AG04450 (cell line): ENCODE measurements at regions not wholly inside any gene's neighbourhood (a gene's known extent, or its start where the extent isn't known, plus 50 kb on each side); places are given as distances from the start of the nearest gene placed in this dataset.
"Not testable (repeated sequence)": the region's sequence is repeated elsewhere in the genome, so short reads cannot be mapped to it uniquely, and the experiment has no call there.

Source experiments
- CTCF ChIA-PET: fragments of 300-600, 350-600 bp; formaldehyde crosslinking; extraction: SDS; loops from one replicate; lab custom pipeline; 2022; ENCODE audit warnings: antibody characterized with exemption, inconsistent platforms; lab: Charles Lee
- POLR2A ChIA-PET: fragments of 350-600 bp; formaldehyde crosslinking; extraction: SDS; loops from one replicate; lab custom pipeline; 2021; ENCODE audit warnings: antibody characterized with exemption, inconsistent platforms; lab: Yijun Ruan, JAX
- DNase-seq: peaks from one replicate; pipeline ENCODE4 v3.0.0-alpha.2; 2011; ENCODE audit warnings: low read depth, low spot score
- H3K27ac ChIP-seq: one replicate; pipeline ENCODE4 v1.5.1; 2012; ENCODE audit warnings: low read depth, low read length, control low read depth
- H3K27me3 ChIP-seq: one replicate; pipeline ENCODE4 v1.6.0; 2012; ENCODE audit warnings: low read length; ENCODE audit not compliant: control insufficient read depth, insufficient read depth
- H3K4me3 ChIP-seq: 2 replicates; pipeline ENCODE4 v1.5.1; 2011; ENCODE audit warnings: mild to moderate bottlenecking, low read depth, low read length, control low read depth
- H3K9me3 ChIP-seq: 2 replicates; pipeline ENCODE4 v1.5.1; 2012; ENCODE audit warnings: low read length; ENCODE audit not compliant: control insufficient read depth, insufficient read depth
- TF ChIP-seq, protein P1 (sequence below): IDR thresholded peaks from 2 replicates; pipeline ENCODE4 v1.5.1; 2011; ENCODE audit warnings: low read depth, low read length, control low read depth, inconsistent platforms

DNA sequence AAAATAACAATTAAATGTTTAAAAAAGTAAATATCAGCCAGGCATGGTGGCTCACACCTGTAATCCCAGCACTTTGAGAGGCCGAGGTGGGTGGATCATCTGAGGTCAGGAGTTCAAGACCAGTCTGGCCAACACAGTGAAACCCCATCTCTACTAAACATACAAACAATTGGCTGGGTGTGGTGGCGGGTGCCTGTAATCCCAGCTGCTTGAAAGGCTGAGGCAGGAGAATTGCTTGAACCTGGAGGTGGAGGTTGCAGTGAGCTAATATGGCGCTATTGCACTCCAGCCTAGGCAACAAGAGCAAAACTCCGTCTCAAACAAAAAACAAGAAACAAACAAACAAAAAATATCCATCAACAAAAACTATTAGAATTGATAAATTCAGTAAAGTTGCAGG, 77.5 kb downstream of the SNX5 start:
- H3K9me3 ChIP-seq = peaks cover 25% of the 10 kb centered on the region
- H3K4me3 ChIP-seq, POLR2A ChIA-PET, DNase-seq, H3K27me3 ChIP-seq, H3K27ac ChIP-seq: not testable (repeated sequence)
- CTCF ChIA-PET = interaction anchor here (2.0 kb wide), 1 partner anchor 208 kb away, joined by 7 read pairs; the partner anchor contains the start of gene RRBP1

DNA sequence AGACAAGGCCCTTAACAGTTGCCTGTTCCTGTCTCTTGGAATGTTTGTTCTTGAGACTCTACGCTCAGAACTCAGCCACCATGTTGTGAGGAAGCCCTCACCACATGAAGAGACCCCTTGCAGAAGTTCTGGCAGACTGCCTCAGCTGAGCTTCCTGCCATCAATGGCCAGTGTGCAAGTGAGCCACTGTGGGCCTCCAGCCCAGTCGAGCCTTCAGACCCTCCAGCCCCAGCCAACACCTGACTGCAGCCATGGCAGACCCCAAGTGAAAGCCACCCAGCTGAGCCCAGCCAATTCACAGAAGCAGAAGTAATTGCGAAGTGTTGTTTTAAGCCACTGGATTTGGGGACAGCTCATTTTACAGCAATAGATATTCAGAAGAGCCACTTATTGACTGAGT, 78.3 kb downstream of the SNX5 start:
- CTCF ChIA-PET = no interaction called here
- no peaks in the 10 kb centered on the region for H3K27me3 ChIP-seq

DNA sequence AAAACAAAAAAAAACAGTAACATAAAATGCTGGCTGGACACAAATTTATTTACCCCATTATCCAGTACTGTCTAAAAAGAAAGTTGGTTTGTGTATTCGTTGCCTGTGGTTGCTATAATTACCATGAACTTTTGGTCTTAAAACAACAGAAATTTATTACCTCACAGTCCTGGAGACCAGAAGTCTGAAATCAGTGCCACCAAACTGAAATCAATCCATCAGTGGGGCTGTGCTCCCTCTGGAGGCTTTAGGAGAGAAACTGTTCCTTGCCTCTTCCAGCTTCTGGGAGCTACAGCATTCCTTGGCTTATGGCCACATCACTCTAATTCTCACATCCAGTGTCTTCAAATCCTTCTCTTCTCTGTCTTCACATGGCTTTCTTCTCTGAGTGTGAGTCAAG, 79.4 kb downstream of the SNX5 start:
- Histone ChIP-seq H3K4me3 (no peak overlapping the region), H3K27ac (no peak overlapping the region), H3K27me3 (no peaks in the 10 kb centered on the region), H3K9me3 (peaks cover 25% of the 10 kb centered on the region)
- ChIA-PET CTCF (no interaction called here), POLR2A (no interaction called here)
- DNase-seq = no peak
- TF ChIP-seq, protein P1, sequence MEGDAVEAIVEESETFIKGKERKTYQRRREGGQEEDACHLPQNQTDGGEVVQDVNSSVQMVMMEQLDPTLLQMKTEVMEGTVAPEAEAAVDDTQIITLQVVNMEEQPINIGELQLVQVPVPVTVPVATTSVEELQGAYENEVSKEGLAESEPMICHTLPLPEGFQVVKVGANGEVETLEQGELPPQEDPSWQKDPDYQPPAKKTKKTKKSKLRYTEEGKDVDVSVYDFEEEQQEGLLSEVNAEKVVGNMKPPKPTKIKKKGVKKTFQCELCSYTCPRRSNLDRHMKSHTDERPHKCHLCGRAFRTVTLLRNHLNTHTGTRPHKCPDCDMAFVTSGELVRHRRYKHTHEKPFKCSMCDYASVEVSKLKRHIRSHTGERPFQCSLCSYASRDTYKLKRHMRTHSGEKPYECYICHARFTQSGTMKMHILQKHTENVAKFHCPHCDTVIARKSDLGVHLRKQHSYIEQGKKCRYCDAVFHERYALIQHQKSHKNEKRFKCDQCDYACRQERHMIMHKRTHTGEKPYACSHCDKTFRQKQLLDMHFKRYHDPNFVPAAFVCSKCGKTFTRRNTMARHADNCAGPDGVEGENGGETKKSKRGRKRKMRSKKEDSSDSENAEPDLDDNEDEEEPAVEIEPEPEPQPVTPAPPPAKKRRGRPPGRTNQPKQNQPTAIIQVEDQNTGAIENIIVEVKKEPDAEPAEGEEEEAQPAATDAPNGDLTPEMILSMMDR = 0 out of 2 replicates have a peak, but pooled peaks have one; percentile 3

More for the DNA sequence above, 78.3 kb downstream of the SNX5 start:
- Histone ChIP-seq H3K27ac (no peak overlapping the region), H3K4me3 (no peak overlapping the region), H3K9me3 (peaks cover 25% of the 10 kb centered on the region)
- POLR2A ChIA-PET = no interaction called here
- no peak for DNase-seq
- TF ChIP-seq, protein P1 = no peak

DNA sequence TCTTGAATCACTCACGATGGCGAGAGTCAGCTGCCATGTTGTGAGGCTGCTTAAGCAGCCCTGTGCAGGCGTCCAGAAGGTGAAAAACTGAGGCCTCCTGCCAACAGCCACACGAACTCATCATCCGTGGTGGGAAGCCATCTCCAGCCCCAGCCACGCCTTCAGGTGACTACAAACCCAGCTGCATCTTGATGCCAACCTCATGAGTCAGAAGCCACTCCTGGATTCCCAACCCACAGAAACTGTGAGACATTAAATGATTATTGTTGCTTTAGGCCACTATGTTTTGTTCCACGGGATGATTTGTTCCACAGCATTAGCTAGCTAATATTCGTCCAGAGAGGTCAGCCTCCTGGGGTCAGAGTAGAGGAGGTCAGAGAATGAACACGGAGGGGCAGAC, 80.5 kb downstream of the SNX5 start:
- ChIA-PET POLR2A (no interaction called here), CTCF (interaction anchor here (0.7 kb wide), 1 partner anchor 10 kb away, joined by 3 read pairs; no protein-coding TSS in a partner anchor)
- DNase-seq = no peak
- TF ChIP-seq, protein P1 = no peak
- peaks cover 25% of the 10 kb centered on the region for H3K9me3 ChIP-seq
- H3K27me3 ChIP-seq = no peaks in the 10 kb centered on the region
- no peak overlapping the region for H3K27ac ChIP-seq
- H3K4me3 ChIP-seq = no peak overlapping the region

DNA sequence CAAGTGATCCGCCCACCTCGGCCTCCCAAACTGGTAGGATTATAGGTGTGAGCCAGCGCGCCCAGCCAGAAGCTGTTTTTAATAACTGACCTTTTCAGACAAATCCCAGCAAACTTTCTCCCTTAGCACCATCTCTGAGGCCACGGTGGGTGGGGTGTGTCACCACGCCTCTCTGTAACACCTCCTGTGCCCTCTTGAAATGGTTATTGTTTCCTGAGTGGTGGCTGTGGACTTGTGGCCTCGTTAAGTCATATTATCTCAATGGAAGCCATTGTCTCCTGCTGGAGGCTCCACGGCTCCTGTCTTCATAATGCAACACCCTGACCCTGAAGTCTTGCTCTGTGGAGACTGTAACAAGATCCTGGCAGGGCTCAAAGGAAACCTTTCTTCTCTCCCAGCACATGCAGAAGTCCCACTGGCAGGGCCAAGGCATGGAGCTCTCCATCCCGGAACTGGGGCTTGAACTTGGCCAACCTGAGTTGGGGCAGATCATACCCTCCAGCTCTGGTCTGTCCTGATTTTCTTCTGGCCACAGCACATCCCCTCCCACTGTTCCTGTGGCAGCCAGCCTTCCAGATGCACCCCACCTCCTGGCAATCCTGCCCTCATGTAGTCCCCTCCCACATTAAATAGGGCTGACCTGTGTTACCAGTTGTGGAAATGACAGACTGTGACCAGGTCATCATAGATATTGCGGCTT, 81.1 kb downstream of the SNX5 start:
- TF ChIP-seq, protein P1 = no peak
- Histone ChIP-seq H3K9me3 (peaks cover 25% of the 10 kb centered on the region), H3K27ac (no peak overlapping the region), H3K27me3 (no peaks in the 10 kb centered on the region), H3K4me3 (no peak overlapping the region)
- DNase-seq = no peak
- ChIA-PET POLR2A (no interaction called here), CTCF (no interaction called here)
